Hindlimb muscle (tissue), 1 donor: ENCODE measurements at regions not wholly inside any gene's neighbourhood (a gene's known extent, or its start where the extent isn't known, plus 50 kb on each side); places are given as distances from the start of the nearest gene placed in this dataset.

ENCODE experiments used
- DNase-seq: peaks from one replicate; pipeline ENCODE4 v3.0.0-alpha.2; 2013

GRCh38 chr18:51654488-51655326 is 457.2 kb upstream of the MEX3C start:
- DNase-seq, result no peak

DNA sequence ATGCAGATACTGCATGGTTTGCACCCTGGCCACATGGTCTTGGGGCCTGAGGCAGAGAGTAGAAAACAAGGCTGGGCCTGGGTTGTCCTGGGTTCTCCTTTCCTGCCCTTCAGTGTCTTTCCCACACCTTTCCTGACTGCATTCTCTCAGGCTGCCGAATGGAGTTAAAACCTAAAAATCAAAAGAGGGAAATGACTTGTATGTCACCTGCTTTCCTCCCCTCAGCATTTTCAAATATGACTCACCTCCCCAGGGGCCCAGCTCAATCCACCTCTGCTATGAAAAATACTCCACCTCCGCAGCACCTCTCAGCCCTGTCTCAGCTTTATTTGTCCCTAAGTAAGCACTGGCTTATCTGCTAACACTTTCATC is 457.8 kb upstream of the MEX3C start:
- no peak for DNase-seq

- no peak for DNase-seq
These were observed 458.8 kb upstream of the MEX3C start for GRCh38 chr18:51656249-51656648.

GRCh38 chr18:51658436-51658835 is 461.0 kb upstream of the MEX3C start:
- no peak for DNase-seq

- DNase-seq, result no peak
These were observed 462.3 kb upstream of the MEX3C start for GRCh38 chr18:51659781-51660180.

- DNase-seq, result no peak
These were observed 462.8 kb upstream of the MEX3C start for GRCh38 chr18:51660188-51660715.

DNA sequence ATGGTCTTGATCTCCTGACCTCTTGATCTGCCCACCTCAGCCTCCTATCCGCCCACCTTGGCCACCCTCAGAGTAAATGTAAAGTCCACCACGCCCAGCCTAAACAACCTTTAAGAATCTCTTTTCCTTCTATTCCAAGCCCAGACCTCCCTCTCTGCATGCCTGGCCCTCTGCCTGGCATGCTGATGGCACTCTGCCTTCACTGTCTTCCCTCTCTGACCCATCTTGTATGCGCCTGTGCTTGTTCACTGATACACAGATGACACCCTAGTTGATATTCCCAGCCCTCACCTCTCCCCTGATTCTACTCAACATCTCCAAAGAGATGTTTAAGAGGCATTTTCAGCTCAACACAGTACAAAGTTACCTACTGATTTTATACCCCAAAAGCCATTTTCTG is 466.8 kb upstream of the MEX3C start:
- no peak for DNase-seq

- peak; percentile 35 for DNase-seq
These were observed 469.3 kb upstream of the MEX3C start for GRCh38 chr18:51666763-51667191.

DNA sequence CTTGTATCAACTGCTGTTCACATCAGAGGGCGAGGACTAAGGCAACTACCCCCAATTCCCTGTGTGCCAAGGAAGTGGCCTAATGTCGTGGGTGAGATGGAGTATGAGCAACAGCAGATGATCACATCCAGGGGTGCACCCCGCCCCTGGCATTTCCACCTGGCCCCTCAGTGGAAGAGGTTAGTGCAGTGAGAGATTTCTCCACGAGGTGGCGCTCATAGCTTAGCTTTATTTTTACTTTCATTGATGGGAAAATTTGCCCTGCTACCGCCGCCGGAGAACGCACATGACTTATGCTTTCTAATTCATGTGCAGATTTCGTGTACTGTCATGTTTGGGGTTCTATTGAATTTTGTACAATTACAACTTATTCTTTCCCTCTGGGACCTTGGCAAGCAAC is 470.6 kb upstream of the MEX3C start:
- peak; percentile 47 for DNase-seq

DNA sequence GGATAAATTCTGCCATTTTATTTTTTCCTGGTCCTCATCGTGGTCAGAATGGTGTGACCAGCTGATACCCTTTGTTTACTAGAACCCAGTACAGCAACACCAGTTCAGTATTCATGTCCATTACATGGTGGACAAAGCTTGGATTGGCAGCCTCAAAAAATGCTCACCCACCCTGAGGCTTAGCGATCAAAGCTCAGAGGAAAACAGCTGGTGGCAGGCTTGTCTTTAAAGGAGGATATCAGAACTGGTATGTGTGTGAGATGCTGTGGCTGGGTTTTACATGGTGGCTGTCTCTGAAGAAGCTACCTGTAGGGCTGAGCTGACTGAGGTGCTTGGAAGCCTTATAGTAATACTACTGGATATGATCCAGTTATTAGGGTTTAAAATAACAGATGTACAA is 471.1 kb upstream of the MEX3C start:
- DNase-seq, result no peak

DNA sequence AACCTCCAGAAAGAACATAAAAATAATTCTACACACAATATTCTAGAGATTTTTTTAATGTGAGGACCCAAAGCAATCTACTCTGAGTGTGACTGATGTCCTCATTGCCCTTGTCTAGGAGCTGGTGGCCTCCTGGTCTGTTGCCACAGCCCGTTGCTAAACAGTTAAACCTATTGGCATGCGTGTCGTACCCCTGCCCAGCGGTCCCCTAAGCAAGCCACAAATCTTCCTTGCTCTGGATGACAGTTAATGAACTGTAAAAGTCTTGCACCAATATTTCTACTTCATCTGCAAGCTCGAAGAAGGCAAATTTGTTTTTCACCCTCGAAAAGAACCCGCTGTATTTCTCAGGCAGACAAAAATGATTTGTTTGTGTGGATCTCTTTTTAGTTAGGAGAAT is 489.1 kb upstream of the MEX3C start:
- no peak for DNase-seq

GRCh38 chr18:51687845-51688585 is 490.5 kb upstream of the MEX3C start:
- DNase-seq, result no peak

DNA sequence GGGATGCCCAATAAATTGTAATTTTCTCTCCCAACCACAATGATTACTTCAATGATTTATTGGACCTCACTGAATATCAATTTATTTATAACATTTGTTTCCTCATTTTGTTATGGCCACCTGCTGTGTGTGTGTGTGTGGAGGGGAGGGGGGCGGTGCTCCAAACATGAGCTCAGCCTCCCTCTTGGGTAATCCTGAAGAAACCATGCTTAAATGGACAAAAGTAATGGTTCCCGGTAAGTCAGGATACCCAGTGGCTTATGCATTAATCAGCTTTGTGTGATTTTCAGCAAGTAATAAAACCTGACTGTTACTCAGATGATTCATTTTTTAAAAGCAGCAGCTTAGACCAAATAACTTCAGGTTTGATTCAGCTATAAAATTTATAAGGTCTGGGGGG is 495.1 kb upstream of the MEX3C start:
- no peak for DNase-seq

- no peak for DNase-seq
These were observed 513.9 kb upstream of the MEX3C start for GRCh38 chr18:51711298-51711889.

DNA sequence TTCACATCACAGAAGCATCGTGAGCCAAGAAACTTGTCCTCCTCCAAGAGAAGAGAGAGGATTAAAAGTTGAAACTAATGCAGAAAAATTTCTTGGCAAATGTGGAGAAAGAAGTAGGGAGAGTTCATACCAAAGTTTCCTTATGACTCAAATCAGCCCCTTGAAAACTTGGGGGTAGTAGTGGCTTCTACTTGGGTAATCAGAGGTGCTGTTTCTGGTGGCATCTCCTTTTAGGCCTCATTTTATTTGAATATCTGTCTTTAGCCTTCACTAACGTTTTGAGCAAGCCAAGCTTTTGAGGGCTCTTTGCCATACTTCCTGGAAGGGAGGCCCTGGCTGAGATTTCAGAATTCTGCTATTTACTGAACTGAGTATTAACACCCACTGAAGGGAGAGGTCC is 515.3 kb upstream of the MEX3C start:
- peak; percentile 8 for DNase-seq

GRCh38 chr18:51716277-51716676 is 518.8 kb upstream of the MEX3C start:
- no peak for DNase-seq

DNA sequence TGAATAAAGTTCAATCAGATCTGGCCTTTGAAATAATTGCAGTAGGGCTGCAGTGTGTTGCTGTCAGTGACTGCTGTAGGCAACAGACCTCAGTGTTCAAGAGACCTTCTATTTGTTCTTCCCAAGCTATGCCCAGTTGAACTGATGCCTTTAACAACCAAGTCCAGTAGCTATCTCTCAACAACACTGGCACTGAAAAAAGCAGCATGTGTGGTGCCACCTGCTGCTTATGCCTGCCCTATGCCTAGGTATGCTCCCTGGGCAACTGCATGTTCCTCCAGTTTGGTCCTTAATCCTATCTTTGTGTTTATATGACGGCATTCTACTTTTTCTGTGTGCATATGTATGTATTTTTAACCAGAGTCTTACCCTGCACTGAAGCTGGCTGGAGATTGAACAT is 523.9 kb upstream of the MEX3C start:
- no peak for DNase-seq

DNA sequence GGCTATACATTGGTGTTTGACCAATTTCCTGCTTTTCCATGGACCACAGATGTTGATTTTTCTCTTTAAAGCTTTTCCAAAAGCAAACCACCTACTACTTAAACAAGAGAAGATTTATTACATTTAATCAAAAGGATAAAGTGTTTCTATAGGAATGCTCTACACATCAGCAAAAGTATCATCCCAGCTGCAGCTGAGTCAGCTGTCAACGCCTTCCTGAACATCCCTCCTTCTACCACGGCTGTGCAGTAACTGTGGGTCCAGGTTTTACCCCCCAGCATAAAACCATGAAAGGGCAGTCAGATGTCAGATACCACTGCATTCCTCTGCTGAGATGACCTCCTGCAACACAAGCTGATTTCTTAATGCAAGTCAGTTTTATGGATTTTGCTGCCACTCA is 524.5 kb upstream of the MEX3C start:
- DNase-seq, result no peak

GRCh38 chr18:51724790-51725721 is 527.6 kb upstream of the MEX3C start:
- no peak for DNase-seq

- DNase-seq, result no peak
These were observed 529.1 kb upstream of the MEX3C start for GRCh38 chr18:51726614-51727013.

GRCh38 chr18:51727780-51728179 is 530.3 kb upstream of the MEX3C start:
- DNase-seq, result no peak

GRCh38 chr18:51731070-51731469 is 533.6 kb upstream of the MEX3C start:
- no peak for DNase-seq
